ENCODE measurements at regions not wholly inside any gene's neighbourhood (a gene's known extent, or its start where the extent isn't known, plus 50 kb on each side); places are given as distances from the start of the nearest gene placed in this dataset.

GRCh38 chr11:116356451-116356850 is 416.3 kb downstream of the BUD13 start:
- TF ChIP-seq EZH2 (IDR thresholded peaks at IDR 0.05; ENCODE audit: insufficient read depth, poor library complexity, severe bottlenecking) (no peak), EZH2phosphoT487 (IDR thresholded peaks at IDR 0.05; ENCODE audit: insufficient read depth, low read depth) (no peak)

Data from GM23248 (cell line).